ENCODE measurements at regions not wholly inside any gene's neighbourhood (a gene's known extent, or its start where the extent isn't known, plus 50 kb on each side); places are given as distances from the start of the nearest gene placed in this dataset.

DNA sequence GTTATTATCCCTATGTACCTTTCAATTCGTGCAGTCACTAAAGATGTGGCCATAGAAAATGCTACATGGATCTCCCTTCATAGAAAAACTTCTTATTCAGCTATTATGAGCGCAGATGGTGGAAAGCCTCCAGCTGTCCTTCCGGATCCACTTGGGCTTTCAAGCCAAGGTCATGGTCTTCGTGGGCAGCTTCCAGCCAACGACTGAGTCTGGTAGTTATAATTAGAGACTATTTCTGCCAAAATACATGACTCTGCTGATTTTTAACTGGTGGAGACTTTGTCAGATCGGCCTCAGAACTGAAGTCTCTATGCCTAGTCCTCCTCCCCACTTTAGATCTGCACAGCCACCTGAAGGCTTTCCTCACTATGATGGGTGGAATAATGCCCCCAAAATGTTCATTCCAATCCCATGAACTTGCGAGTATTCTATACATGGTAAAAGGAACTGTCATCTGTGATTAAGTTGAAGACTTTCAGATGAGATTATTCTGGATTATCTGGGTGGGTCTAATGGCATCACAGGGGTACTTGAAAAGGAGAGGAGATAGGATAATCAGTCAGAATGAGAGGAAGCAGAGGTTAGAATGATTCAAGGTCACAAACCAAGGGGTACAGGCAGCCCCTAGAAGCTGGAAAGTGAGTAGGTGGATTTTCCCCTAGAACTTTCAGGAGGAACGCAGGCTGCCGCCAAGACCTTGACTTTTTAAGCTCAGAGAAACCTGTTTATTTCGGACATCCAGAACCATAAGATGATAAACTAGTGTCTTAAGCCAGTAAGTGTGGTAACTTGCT lies 171.1 kb upstream of the CXCL13 start:
- Mint-ChIP-seq H3K4me1 (peaks cover 5% of the 10 kb centered on the region; the same call in 1 of the 3 replicates), H3K36me3 (ENCODE audit: low read depth) (no peaks in the 10 kb centered on the region), H3K9me3 (no peaks in the 10 kb centered on the region), H3K27me3 (ENCODE audit: insufficient read depth, low read depth, poor library complexity) (no peaks in the 10 kb centered on the region), H3K27ac (no peak overlapping the region), H3K4me3 (no peak overlapping the region)
- Histone ChIP-seq H3F3A (replicated peaks; ENCODE audit: low read depth) (no peaks in the 10 kb centered on the region), H2AFZ (no peak overlapping the region), H3K27ac (ENCODE audit: low read depth) (no peak overlapping the region), H3K4me3 (no peak overlapping the region), H3K27me3 (ENCODE audit: insufficient read depth) (no peaks in the 10 kb centered on the region), H3K4me2 (no peak overlapping the region), H4K20me1 (replicated peaks; ENCODE audit: insufficient read depth) (no peaks in the 10 kb centered on the region), H3K36me3 (ENCODE audit: insufficient read depth) (no peaks in the 10 kb centered on the region), H3K4me1 (ENCODE audit: insufficient read depth) (no peaks in the 10 kb centered on the region), H3K9me2 (ENCODE audit: insufficient read depth) (no peaks in the 10 kb centered on the region), H3K79me2 (replicated peaks; ENCODE audit: insufficient read depth) (no peaks in the 10 kb centered on the region)
- TF ChIP-seq STAT1 (IDR thresholded peaks at IDR 0.05; ENCODE audit: unreplicated experiment): no peak
- TF ChIP-seq POLR2AphosphoS5 (IDR thresholded peaks at IDR 0.05; ENCODE audit: low read depth): no peak
- no peak for TF ChIP-seq CREB1 (CRISPR knock-in tag; IDR thresholded peaks at IDR 0.05; ENCODE audit: low read depth)
- TF ChIP-seq, protein P1, sequence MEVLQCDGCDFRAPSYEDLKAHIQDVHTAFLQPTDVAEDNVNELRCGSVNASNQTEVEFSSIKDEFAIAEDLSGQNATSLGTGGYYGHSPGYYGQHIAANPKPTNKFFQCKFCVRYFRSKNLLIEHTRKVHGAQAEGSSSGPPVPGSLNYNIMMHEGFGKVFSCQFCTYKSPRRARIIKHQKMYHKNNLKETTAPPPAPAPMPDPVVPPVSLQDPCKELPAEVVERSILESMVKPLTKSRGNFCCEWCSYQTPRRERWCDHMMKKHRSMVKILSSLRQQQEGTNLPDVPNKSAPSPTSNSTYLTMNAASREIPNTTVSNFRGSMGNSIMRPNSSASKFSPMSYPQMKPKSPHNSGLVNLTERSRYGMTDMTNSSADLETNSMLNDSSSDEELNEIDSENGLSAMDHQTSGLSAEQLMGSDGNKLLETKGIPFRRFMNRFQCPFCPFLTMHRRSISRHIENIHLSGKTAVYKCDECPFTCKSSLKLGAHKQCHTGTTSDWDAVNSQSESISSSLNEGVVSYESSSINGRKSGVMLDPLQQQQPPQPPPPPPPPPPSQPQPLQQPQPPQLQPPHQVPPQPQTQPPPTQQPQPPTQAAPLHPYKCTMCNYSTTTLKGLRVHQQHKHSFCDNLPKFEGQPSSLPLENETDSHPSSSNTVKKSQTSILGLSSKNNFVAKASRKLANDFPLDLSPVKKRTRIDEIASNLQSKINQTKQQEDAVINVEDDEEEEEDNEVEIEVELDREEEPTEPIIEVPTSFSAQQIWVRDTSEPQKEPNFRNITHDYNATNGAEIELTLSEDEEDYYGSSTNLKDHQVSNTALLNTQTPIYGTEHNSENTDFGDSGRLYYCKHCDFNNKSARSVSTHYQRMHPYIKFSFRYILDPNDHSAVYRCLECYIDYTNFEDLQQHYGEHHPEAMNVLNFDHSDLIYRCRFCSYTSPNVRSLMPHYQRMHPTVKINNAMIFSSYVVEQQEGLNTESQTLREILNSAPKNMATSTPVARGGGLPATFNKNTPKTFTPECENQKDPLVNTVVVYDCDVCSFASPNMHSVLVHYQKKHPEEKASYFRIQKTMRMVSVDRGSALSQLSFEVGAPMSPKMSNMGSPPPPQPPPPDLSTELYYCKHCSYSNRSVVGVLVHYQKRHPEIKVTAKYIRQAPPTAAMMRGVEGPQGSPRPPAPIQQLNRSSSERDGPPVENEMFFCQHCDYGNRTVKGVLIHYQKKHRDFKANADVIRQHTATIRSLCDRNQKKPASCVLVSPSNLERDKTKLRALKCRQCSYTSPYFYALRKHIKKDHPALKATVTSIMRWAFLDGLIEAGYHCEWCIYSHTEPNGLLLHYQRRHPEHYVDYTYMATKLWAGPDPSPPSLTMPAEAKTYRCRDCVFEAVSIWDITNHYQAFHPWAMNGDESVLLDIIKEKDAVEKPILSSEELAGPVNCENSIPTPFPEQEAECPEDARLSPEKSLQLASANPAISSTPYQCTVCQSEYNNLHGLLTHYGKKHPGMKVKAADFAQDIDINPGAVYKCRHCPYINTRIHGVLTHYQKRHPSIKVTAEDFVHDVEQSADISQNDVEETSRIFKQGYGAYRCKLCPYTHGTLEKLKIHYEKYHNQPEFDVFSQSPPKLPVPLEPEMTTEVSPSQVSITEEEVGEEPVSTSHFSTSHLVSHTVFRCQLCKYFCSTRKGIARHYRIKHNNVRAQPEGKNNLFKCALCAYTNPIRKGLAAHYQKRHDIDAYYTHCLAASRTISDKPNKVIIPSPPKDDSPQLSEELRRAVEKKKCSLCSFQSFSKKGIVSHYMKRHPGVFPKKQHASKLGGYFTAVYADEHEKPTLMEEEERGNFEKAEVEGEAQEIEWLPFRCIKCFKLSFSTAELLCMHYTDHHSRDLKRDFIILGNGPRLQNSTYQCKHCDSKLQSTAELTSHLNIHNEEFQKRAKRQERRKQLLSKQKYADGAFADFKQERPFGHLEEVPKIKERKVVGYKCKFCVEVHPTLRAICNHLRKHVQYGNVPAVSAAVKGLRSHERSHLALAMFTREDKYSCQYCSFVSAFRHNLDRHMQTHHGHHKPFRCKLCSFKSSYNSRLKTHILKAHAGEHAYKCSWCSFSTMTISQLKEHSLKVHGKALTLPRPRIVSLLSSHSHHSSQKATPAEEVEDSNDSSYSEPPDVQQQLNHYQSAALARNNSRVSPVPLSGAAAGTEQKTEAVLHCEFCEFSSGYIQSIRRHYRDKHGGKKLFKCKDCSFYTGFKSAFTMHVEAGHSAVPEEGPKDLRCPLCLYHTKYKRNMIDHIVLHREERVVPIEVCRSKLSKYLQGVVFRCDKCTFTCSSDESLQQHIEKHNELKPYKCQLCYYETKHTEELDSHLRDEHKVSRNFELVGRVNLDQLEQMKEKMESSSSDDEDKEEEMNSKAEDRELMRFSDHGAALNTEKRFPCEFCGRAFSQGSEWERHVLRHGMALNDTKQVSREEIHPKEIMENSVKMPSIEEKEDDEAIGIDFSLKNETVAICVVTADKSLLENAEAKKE (CRISPR knock-in tag; IDR thresholded peaks at IDR 0.05): no peak
- TF ChIP-seq, protein P2, sequence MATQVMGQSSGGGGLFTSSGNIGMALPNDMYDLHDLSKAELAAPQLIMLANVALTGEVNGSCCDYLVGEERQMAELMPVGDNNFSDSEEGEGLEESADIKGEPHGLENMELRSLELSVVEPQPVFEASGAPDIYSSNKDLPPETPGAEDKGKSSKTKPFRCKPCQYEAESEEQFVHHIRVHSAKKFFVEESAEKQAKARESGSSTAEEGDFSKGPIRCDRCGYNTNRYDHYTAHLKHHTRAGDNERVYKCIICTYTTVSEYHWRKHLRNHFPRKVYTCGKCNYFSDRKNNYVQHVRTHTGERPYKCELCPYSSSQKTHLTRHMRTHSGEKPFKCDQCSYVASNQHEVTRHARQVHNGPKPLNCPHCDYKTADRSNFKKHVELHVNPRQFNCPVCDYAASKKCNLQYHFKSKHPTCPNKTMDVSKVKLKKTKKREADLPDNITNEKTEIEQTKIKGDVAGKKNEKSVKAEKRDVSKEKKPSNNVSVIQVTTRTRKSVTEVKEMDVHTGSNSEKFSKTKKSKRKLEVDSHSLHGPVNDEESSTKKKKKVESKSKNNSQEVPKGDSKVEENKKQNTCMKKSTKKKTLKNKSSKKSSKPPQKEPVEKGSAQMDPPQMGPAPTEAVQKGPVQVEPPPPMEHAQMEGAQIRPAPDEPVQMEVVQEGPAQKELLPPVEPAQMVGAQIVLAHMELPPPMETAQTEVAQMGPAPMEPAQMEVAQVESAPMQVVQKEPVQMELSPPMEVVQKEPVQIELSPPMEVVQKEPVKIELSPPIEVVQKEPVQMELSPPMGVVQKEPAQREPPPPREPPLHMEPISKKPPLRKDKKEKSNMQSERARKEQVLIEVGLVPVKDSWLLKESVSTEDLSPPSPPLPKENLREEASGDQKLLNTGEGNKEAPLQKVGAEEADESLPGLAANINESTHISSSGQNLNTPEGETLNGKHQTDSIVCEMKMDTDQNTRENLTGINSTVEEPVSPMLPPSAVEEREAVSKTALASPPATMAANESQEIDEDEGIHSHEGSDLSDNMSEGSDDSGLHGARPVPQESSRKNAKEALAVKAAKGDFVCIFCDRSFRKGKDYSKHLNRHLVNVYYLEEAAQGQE (IDR thresholded peaks at IDR 0.05; ENCODE audit: unreplicated experiment): no peak
- TF ChIP-seq, protein P3, sequence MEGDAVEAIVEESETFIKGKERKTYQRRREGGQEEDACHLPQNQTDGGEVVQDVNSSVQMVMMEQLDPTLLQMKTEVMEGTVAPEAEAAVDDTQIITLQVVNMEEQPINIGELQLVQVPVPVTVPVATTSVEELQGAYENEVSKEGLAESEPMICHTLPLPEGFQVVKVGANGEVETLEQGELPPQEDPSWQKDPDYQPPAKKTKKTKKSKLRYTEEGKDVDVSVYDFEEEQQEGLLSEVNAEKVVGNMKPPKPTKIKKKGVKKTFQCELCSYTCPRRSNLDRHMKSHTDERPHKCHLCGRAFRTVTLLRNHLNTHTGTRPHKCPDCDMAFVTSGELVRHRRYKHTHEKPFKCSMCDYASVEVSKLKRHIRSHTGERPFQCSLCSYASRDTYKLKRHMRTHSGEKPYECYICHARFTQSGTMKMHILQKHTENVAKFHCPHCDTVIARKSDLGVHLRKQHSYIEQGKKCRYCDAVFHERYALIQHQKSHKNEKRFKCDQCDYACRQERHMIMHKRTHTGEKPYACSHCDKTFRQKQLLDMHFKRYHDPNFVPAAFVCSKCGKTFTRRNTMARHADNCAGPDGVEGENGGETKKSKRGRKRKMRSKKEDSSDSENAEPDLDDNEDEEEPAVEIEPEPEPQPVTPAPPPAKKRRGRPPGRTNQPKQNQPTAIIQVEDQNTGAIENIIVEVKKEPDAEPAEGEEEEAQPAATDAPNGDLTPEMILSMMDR (conservative IDR thresholded peaks at IDR 0.05; ENCODE audit: low read depth in 2 of 2): no peak
- TF ChIP-seq ZNF331 (CRISPR knock-in tag; IDR thresholded peaks at IDR 0.05; ENCODE audit: low read depth): no peak
- TF ChIP-seq, protein P4, sequence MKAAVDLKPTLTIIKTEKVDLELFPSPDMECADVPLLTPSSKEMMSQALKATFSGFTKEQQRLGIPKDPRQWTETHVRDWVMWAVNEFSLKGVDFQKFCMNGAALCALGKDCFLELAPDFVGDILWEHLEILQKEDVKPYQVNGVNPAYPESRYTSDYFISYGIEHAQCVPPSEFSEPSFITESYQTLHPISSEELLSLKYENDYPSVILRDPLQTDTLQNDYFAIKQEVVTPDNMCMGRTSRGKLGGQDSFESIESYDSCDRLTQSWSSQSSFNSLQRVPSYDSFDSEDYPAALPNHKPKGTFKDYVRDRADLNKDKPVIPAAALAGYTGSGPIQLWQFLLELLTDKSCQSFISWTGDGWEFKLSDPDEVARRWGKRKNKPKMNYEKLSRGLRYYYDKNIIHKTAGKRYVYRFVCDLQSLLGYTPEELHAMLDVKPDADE (IDR thresholded peaks at IDR 0.05): no peak
- TF ChIP-seq JUNB (IDR thresholded peaks at IDR 0.05; ENCODE audit: unreplicated experiment): no peak
- TF ChIP-seq EZH2phosphoT487 (IDR thresholded peaks at IDR 0.05; ENCODE audit: unreplicated experiment): no peak
- no peak for TF ChIP-seq NANOG (IDR thresholded peaks at IDR 0.05; ENCODE audit: borderline replicate concordance)
- TF ChIP-seq ZNF114 (CRISPR knock-in tag; IDR thresholded peaks at IDR 0.05): no peak
- no peak for TF ChIP-seq EZH2 (IDR thresholded peaks at IDR 0.05; ENCODE audit: low read depth, unreplicated experiment)
- ATAC-seq: no peak
- no peak for DNase-seq (ENCODE audit: low spot score)
